Coronary artery (tissue), 2 donors: ENCODE measurements at regions not wholly inside any gene's neighbourhood (a gene's known extent, or its start where the extent isn't known, plus 50 kb on each side); places are given as distances from the start of the nearest gene placed in this dataset.

Experiments
- DNase-seq: peaks from one replicate; pipeline ENCODE4 v3.0.0-alpha.2; 2017; ENCODE audit warnings: low spot score
- H3K27ac ChIP-seq, 2 donors: fragments of 200-600 bp; sonication (generic); one replicate each; pipeline ENCODE4 v1.5.1; 2016 to 2019
- H3K4me3 ChIP-seq: fragments of 200-600 bp; sonication (generic); 2 replicates; pipeline ENCODE4 v1.5.1; 2016; ENCODE audit warnings: mild to moderate bottlenecking, moderate library complexity
- TF ChIP-seq, protein P1 (sequence below): fragments of 200-600 bp; sonication (generic); IDR thresholded peaks from one replicate; pipeline ENCODE4 v1.5.1; 2019; ENCODE audit warnings: antibody characterized with exemption

DNA sequence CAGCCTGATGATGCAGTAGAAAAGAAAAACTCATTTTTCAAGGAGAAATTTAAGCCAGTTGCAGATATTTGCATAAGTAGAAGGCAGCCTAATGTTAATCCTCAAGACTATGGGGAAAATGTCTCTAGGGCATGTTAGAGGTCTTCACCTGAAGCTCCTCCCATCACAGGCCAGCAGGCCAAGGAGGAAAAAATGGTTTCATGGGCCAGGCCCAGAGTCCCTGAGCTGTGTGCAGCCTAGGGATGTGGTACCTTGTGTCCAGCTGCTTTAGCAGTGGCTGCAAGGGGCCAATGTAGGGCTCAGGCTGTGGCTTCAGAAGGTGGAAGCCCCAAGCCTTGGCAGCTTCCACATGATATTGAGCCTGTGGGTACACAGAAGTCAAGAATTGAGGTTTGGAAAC, 1946.7 kb upstream of the FLRT2 start:
- no peak for DNase-seq
- no peak overlapping the region for H3K27ac ChIP-seq
- TF ChIP-seq, protein P1, sequence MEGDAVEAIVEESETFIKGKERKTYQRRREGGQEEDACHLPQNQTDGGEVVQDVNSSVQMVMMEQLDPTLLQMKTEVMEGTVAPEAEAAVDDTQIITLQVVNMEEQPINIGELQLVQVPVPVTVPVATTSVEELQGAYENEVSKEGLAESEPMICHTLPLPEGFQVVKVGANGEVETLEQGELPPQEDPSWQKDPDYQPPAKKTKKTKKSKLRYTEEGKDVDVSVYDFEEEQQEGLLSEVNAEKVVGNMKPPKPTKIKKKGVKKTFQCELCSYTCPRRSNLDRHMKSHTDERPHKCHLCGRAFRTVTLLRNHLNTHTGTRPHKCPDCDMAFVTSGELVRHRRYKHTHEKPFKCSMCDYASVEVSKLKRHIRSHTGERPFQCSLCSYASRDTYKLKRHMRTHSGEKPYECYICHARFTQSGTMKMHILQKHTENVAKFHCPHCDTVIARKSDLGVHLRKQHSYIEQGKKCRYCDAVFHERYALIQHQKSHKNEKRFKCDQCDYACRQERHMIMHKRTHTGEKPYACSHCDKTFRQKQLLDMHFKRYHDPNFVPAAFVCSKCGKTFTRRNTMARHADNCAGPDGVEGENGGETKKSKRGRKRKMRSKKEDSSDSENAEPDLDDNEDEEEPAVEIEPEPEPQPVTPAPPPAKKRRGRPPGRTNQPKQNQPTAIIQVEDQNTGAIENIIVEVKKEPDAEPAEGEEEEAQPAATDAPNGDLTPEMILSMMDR, result no peak
- H3K4me3 ChIP-seq, result no peak overlapping the region

DNA sequence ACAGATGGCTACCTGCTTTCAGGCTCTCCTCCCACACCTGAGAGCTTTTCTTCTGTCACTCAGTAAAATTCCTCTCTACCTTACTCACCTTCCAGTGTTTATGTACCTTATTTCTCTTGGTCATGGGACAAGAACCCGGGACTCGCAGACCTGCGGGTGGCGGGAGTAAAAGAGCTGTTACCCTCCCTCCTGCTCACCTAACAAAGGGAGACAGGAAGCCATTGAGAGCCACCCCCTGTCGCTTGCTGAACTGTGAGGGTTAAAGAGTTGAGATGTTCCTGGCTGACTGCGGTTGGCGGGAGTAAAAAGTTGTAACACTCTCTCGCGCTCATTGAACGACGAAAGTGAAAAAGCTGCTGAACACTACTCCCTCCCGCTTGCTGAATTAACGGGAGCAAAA, 1935.1 kb upstream of the FLRT2 start:
- TF ChIP-seq, protein P1, result no peak
- no peak overlapping the region for H3K4me3 ChIP-seq
- no peak overlapping the region for H3K27ac ChIP-seq
- no peak for DNase-seq

- no peak for DNase-seq
- TF ChIP-seq, protein P1, result no peak
- Histone ChIP-seq H3K27ac (no peak overlapping the region), H3K4me3 (no peak overlapping the region)
Measured at GRCh38 chr14:83607682-83608081, 1922.3 kb upstream of the FLRT2 start.

DNA sequence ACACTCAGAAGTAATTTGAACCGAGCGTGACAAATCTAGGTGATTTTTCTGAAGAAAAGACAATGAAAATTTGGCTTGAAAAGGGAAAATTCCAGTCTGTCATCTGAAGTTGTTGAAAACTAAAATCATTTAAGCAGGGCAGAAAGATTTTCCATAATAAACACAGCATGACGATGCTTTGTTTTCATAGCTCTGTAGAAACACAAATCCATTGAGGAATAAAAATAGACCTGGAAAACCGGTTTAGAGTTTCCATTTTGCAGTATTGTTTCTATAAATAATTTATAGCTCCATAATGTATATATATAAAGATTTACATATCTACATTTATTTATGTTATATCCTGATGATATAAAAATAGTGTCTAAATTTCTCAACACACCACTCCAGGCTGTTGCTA, 1918.5 kb upstream of the FLRT2 start:
- no peak overlapping the region for H3K27ac ChIP-seq
- TF ChIP-seq, protein P1, result no peak
- no peak overlapping the region for H3K4me3 ChIP-seq
- DNase-seq, result no peak

- H3K27ac ChIP-seq, result no peak overlapping the region
- no peak for DNase-seq
- H3K4me3 ChIP-seq, result no peak overlapping the region
- TF ChIP-seq, protein P1, result no peak
Measured at GRCh38 chr14:83611906-83612390, 1918.0 kb upstream of the FLRT2 start.

DNA sequence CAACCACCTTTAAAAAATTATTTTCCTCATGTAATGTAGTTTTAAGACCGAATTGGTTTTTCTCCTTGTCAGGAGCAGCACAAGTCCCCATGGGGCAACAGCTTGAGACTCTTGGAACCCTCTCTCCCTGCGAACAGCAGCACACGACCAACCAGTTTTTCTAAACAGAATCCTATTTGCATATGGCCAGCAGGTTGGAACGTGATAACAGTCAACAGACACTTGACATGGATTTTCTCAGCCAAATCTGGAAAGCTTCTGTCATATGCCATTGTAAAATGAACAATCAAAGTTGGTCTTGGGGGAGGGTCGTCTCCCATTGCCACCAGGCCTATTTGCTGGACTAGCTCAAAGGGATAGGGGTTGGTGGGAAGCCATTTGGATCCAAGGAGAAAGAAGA, 1915.0 kb upstream of the FLRT2 start:
- Histone ChIP-seq H3K4me3 (no peak overlapping the region), H3K27ac (no peak overlapping the region)
- no peak for DNase-seq
- TF ChIP-seq, protein P1, result no peak

DNA sequence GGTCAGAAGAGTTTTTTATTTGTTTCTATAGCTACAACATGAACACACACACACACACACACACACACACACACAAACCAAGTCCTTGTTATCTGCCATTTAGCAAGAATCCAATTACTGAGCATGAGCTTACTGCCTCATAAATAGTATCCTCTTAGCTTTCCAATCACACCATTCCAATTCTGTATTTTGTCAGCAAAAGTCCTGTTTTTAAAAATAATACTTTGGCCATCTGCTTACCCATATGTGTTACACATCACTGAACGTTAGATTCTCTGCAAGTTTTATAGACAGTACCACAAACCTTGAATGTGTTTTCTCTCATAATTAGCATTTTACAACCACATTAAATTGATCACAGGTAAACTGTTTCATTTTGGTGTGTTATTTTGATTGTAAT, 1905.4 kb upstream of the FLRT2 start:
- Histone ChIP-seq H3K4me3 (no peak overlapping the region), H3K27ac (no peak overlapping the region)
- TF ChIP-seq, protein P1, result no peak
- DNase-seq, result no peak
